ENCODE measurements at regions not wholly inside any gene's neighbourhood (a gene's known extent, or its start where the extent isn't known, plus 50 kb on each side); places are given as distances from the start of the nearest gene placed in this dataset.

- TF ChIP-seq POLR2A (IDR thresholded peaks at IDR 0.05), result no peak
- TF ChIP-seq, protein P1, sequence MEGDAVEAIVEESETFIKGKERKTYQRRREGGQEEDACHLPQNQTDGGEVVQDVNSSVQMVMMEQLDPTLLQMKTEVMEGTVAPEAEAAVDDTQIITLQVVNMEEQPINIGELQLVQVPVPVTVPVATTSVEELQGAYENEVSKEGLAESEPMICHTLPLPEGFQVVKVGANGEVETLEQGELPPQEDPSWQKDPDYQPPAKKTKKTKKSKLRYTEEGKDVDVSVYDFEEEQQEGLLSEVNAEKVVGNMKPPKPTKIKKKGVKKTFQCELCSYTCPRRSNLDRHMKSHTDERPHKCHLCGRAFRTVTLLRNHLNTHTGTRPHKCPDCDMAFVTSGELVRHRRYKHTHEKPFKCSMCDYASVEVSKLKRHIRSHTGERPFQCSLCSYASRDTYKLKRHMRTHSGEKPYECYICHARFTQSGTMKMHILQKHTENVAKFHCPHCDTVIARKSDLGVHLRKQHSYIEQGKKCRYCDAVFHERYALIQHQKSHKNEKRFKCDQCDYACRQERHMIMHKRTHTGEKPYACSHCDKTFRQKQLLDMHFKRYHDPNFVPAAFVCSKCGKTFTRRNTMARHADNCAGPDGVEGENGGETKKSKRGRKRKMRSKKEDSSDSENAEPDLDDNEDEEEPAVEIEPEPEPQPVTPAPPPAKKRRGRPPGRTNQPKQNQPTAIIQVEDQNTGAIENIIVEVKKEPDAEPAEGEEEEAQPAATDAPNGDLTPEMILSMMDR (IDR thresholded peaks at IDR 0.05), result no peak
These were observed 136.0 kb downstream of the HLX start for GRCh38 chr1:221015159-221015790.

All from thyroid gland (tissue), 4 donors.